Iris pigment epithelial cell (primary cell): ENCODE measurements at regions not wholly inside any gene's neighbourhood (a gene's known extent, or its start where the extent isn't known, plus 50 kb on each side); places are given as distances from the start of the nearest gene placed in this dataset.
A peak's percentile ranks its signal among the peaks of the same experiment; 100 is the strongest.

ENCODE experiments used
- DNase-seq: peaks from one replicate; pipeline ENCODE4 v3.0.0-alpha.2; 2011; ENCODE audit warnings: low read depth

DNA sequence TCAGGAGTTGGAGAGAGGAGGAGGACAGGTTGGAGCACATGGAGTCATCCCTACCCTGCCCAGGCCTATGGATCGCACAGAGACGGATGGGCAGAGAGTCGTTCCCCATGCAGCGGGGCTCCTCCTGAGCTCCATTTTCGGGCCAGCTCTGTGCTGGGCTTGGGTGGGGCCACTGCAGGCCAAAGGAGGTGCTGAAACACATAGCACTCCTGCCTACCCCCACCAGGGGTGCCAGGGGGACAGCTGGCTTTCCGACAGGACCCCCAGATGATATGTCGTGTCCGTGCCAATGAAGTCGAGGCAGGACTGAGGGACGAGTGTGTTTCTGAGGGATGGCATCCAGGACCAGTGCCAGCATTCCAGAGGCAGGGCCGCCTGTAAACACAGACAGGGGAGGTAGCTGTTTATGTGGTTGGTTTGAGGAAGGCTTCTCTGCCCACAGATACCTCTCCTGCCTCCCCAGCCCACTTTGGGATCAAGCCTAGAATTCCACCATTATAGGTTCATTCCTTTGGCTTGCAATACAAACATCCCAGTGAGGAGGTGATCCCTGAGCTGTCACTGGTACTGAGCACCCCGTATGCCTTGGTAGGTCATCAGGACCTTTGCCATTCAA, 116.6 kb downstream of the GLI2 start:
- no peak for DNase-seq

DNA sequence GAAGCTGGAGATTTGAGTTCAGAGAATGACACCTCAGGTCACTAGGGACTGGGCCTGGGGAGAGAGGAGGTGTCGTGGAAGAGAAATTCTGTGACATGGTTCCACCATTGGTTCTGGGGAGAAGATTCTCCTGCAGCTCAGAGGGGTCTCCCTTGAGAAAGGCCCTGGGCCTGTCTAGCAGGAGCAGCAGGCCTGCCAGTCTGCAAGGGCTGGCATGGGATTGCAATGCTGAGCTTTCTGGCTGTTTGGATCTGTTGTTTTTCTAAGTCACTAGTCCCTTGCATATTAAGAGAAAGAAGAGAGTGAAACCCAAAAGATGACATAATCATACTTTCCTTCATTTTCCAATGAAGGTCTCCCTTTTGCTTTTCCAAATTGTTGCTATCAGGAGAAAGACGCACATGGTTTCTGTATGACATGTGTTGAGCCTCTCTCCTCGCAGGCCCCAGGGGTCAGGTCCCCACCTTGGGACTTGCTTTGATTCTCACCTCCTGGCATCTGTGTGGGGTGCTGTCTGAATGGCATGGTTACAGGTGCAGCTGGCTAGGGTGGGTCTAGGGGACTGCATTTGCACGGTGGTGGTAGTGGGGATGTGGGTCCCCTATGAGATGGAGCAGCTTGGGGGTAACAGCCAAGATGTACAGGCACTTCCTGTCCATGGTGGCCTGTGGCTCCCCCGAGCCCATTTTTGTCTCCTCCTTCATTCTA, 117.8 kb downstream of the GLI2 start:
- no peak for DNase-seq

DNA sequence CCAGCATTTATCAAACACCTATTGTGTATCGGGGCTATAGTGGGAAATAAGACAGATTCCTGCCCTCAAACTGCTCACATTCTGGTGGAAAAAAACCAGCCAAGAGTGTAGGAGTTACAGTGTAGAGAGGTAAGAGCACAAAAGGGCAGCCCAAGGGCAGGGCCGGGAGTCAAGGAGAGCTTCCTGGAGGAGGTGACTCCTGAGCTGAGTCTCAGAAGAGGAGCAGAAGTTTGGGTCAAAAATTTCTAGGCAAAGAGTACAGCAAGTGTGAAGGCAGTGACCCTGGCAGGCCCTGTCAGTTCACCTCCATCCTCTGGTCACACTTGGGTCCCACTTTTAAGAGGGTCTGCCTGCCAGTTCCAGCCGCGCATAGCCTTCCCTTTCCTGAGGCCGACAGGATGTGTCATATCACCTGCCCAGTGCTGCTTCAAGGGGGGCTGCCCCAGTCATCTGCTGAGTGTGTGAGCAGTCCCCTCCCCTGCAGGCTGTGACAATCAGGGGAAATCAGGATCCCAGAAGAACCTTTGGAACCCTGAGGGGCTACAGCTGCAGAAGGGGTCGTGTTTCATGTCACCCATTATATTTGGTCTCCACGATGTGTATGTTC, 118.4 kb downstream of the GLI2 start:
- DNase-seq: no peak

DNA sequence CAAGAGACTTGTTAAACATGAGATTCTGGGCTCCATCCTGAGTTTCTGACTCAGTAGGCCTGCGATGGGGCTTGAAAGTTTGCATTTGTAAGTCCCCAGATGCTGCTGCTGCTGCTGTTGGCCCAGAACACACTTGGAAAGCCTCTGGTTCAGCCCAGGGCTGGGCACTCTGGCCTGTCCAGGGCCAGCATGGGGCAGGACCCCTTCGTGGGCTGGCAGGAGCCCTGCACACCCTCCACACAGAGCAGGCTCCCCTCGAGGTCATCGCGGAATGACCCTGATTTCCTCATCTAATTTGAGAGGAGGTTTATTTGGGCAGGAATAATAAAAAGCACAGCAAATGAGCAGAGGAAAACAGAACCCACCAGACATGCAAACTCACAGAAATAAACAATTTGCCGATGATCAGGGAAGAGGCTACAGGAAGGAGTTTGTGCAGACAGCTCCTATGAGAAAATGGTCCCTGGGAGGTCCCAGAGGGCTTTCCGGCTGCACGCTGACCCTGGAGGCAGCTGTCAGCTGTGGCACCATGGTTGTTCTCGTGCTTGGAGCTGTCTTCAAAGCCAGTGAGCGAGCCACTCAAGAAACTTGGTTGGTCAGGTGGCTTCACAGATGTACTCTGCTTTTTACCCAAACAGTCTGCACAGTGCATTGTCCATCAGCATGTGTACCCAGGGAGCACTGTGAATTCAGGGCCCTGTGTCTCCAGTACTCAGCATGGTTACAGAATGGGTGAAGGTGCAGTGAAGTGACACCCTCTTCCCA, 119.3 kb downstream of the GLI2 start:
- DNase-seq: no peak

DNA sequence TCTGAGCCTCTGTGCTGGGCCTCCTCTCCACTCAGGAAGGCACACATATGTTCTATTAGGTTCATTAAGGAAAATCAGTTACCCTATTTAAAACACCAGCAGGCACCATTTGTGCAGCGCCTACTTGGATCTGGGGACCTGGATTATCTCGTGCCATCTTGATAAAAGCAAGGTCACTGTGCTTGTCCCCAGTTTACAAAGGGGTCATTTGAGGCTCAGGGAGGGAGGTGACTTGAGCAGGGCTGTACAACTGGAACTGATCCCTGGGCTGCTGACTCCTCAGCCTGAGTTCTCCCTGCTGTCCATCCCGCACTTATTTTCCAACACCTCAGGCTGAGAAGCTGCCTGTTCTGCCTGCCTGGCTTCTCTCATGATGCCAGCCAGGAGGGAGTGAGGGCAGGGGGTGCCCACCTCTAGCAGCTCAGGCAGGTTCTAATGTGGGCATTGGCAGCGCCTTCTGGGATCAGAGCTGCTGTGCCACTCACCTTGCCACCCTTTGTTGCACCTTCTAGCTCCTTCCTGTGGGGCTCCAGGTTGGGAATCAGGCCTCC, 120.3 kb downstream of the GLI2 start:
- DNase-seq: no peak

DNA sequence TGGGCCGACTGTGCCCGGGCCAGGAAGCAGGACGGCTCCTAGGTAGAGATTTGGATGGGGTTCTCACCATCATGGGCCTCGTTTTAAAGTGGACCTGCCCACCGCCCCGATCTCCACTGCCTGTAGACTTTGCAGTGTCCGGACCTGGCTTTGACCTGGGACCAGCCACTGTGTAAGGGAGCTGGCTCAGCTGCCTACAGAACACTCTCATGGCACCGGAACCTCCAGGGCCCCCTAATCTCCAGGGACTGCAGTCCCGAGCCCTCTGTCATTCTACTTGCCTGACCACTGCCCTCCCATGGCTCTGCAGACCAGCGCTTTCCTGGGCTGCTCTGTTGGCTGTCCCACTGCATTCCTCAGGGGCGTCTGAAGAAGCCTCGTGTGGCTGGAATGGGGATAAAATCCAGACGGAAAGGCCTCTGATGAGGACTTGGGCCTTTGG, 120.8 kb downstream of the GLI2 start:
- DNase-seq: peak; percentile 31

DNA sequence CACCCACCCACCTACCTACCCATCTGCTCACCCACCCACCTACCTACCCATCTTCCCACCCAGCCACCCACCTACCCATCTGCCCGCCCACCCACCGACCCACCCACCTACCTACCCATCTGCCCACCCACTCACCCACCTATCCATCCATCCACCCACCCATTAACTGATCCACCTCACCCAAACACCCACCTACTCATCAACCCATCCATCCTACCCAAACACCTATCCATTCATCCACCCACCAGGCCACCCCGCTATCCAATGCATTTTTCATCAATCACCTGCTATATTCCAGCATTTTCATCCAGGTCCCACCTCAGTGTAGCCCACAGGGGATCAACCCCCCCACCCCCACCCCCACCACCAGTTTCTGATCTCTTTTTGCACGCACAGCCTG, 121.8 kb downstream of the GLI2 start:
- no peak for DNase-seq

DNA sequence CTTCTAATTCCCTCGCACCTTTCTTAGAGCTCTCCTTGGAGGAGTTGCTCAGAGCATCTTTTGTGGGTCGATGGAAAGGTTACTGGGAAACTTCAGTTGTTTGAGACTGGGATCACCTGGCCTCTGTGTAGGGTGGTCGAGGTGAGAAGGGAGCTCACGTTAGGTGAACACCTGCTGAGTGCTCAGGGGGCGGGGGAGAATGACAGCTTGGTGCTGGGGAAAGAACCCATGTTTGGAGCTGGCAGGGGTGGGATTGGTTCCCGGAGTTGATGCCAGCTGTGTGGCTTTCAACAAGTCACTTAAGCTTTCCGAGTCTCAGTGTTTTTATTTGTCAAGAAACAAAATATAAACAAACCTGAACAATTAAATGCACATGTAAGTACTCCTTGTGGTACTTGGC, 122.3 kb downstream of the GLI2 start:
- DNase-seq: no peak

DNA sequence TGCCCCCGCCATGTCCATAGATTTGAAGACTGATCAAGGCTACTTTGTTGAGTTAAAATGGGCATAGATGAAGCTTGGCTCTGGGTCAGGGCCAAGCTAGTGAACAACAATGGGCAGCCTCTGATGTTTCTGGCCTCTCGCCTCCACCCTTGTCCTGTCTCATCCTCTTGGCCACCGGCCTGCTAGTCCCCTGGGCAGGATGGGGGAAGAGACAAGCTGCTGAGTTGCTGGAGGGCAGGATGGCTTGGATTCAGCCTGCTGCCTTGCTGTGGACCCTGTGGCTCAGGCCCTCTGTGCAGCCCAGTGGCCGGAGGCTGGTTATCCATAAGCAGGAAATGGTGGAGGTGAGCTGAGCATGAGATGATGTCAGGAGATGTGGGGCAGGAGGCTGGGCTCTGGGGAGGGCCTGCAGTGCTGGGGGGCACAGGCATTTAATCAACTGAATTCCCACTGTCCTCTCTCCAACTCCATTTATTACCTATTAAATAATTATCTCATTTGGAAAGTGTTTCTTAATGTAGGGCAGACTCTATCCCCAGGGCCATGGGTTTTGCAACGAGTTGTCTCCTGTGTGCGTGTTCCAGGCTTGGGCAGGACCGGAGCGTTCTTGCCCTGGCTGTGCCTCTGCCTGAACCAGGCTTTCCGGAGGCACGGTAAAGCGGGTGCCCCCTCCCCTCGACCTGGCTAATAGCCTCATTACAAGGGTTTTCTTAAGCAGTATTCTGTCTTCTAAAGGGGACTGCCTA, 122.9 kb downstream of the GLI2 start:
- no peak for DNase-seq

DNA sequence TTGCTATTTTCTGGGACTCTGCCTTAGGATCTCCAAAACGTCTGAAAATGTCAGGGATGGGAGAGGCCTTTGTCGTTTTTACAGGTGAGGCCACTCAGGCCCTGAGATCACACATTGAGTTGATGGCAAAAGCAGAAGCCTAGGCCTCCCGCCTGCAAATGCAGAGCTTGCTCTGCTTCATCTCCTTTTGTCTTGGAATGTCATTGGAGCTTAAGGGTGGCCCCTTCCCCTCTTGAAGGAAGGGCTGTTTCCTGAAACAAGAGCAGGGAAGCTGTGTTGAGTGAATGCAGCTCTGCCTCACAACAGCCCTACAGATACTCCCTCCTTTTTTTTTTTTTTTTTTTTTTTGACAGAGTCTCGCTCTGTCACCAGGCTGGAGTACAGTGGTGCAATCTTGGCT, 123.5 kb downstream of the GLI2 start:
- no peak for DNase-seq

DNA sequence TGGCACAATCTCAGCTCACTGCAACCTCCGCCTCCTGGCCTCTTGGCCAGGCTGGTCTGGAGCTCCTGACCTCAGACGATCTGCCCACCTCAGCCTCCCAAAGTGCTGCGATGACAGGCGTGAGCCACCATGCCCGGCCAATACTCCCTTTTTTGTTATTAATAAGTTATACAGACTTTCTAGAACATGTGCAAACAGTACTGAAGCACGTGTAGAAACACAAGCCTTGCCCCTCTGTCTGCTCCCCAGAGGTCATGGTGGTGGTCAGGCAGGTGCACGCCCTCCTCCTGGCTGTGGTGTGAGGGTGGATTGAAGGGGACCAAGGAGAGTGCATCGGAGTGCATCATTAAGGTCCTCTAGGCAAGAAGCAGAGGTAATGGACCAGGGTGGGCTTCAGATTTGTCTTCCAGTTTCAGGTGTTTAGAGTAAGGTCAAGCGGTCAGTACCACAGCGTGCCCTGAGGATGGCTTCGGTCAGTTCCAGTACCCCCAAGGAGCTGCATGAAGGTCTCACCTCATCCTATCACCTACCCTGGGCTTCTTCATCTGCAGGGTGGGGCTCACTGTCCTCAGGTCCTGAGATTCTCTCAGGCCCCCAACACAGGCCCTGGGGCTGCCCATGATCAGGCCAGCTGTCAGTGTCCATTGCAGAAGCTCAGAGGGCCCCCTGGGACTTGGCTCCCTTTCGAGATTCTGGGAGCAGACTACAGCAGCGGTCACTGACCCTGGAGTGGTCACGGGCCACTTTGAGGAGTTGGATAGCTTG, 124.3 kb downstream of the GLI2 start:
- no peak for DNase-seq

DNA sequence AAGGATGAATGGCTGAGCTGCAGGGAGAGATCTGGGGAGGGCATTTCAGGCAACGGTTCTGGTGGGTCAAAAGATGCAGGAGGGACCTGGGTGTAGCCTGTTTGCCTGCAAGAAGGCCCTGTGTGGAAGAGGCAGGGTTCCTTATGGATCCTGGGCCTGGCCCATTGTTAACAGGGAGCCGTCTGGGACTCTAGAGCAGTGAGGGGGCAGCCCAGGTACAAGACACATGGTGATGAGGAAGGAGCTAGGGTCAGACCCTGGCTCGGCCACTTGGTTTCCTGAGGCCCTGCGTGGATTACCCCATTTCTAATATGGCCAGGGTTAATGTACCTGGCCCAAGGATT, 124.9 kb downstream of the GLI2 start:
- no peak for DNase-seq

DNA sequence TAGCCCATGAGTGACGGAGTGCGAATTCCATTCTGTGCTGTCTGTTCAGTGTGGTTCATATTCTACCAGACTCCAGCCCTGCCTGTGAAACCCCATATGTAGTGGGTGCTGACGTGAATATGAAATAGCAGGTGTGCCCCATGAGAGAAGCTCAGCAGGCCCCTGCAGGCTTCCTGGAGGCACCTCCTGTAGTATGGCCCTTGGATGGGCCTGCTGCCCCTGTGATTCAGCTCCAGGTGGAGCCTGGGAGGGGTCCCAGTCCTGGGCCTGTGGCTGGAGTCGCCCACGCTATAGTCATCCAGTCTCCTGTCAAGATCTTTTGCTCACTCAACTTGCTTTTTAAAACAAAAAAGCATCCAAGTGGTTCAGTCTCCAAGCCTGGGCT, 125.5 kb downstream of the GLI2 start:
- no peak for DNase-seq

DNA sequence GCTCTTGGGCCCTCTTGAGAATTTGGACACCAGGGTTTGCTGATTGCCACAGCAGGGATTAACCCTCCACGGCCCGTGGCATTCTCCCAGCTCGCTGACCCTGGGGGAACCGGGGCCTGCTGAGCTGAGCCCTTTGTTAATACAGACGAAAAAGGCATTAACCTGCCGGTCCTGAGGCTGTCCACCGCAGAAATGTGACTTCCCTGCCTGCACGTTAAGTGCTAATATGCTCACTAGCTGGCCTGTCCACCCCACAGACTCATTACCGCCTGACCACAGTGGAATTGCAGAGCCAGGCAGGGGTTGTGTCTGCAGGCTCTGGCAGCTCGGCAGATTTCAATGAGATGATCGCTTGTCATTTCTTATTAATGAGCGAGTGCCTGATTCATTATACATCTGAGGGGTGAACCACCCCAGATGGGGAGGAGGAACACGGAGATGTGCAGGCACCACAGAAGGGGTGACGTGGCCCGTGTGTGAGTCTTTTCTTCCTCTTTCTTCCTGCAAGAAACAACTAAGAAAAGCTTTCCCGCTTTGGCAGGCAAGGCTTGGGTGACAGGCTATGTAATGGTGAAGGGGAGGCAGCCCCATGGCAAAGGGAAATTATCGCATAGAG, 126.0 kb downstream of the GLI2 start:
- DNase-seq: peak; percentile 9

DNA sequence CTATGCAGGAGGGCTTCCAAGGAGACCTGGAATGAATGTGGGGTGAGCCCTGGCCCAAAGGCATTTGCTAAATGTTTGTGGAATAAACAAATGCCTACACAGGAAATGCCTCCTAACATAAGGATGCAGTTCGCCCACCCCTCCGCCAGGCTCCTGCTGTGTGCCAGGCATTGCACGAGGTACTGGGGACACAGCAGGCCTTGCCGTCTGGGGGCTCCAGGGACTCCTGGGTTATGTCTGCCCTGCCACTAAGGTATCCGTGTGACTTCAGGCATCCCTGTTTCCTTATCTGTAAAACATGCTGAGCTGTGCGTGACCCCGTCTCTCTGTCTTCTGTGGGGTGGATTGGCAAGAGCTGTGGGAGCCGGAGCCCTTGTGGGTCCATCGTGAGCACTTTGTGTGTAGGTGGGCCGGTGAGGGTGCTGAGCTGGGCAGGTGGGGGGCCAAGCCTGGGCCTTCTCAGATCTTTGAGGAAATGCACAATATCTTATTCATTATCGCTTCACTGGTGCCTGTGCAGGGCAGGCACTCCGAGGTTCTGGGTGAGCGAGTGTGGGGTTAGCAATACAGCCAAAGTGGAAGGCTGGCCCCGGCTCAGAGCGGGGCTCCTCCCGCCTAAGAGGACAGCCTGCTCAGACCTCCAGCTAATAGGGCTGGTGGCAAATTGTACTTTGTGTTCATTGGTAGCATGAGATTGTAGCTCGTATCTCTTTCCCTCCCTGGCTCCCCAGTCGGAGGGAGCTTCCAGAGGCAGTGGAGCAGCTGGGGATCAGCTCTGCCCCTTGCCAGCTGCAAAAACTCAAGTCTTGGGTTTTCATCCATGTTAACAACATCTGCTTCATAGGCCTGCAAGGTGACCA, 126.8 kb downstream of the GLI2 start:
- DNase-seq: no peak

DNA sequence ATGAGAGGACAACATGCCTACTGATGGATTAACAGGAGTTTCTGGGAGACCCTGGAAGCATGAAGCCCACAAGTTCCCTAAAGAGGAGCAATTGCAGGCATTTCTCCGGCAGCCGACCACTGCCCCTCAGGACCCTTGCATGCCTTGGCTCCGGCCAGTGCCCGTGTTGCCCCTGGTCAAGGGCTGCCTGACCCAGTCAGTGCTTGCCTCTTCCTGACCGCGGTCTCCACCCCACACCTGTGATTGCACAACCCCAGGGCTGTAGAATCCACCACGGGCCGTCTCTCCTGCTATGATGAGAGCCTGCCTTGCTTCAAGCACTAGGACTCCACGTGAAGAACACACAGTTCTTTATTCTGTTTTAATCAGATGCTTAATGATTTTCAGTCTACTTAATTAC, 127.5 kb downstream of the GLI2 start:
- DNase-seq: no peak

DNA sequence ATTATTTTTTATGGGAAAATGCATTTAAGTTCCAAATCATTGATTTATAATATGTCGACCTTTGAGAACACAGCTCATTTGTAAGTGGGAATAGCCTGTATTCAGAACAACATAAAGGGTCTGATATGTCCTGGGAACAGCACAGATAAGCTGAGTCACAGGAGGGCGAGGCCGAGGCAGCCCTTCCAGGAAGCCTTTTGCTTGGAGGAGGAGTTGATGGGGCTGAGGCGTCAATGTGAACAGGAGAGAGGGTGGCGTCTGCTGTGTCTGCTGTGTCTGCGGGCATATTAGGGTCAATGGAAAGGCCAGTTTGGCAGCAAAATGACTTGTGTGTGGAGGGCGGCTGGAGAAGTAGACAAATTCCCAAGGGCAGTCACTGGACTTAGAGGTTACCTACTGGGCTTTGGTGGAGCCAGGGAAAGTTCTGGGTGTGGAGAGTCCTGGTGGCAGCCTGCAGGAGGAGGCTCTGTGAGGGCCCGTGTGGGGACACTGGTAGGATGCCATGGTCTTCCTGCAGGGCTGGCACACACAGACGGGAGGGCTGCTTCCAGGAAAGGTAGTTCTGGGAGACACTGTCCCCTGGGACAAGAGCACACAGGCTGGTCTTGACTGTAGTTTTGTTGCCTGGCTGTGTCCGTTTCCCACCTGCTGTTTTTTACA, 128.1 kb downstream of the GLI2 start:
- DNase-seq: peak; percentile 84

DNA sequence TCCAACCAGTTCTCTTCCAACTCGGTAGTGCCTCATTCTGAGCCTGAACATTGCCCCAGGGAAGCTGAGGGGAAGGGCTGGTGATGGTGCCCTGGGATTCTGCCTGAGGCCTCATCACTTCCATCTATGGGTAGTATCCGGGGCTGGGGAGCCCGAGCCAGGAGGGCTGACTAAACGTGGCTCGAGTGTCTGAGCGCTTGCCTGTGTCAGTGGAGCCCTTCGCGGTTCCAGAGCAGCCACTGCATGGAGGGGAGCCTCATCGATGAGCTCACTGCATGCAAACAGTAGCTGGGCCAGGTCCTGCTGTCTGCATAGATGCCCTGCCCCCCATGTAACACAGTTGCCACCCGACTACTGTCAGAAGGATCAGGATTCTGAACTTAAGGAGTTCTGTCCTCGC, 129.3 kb downstream of the GLI2 start:
- peak; percentile 24 for DNase-seq

DNA sequence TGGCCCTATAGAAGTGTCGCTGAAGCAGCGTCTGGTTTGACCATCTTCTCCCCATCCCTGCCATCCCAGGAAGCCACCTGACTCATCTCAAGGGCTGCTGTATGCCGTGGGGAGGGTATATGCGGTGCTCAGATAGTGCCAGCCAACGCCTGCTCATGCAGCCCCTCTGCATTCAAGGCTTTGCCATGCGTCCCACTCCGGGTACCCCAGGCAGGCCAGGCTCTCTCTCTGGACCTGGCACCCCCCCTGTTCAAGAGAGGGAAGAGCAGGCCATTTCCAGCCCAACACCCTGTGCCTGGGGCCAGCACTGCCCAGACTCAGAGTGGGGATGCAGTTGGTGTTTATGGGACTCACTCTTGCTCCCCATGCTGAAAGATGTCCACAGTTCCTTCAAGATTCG, 130.0 kb downstream of the GLI2 start:
- no peak for DNase-seq
